Activated T-helper 1 cell treated with anti-CD3 and anti-CD28 coated beads, Interleukin-2, amount 50 U/mL, for 16 hours (primary cell): ENCODE measurements at regions not wholly inside any gene's neighbourhood (a gene's known extent, or its start where the extent isn't known, plus 50 kb on each side); places are given as distances from the start of the nearest gene placed in this dataset.
"Not testable (repeated sequence)": the region's sequence is repeated elsewhere in the genome, so short reads cannot be mapped to it uniquely, and the experiment has no call there.

Source experiments
- DNase-seq, 2 donors: peaks; one replicate each; pipeline ENCODE4 v3.0.0-alpha.2; 2020; ENCODE audit warnings: low read depth in 1 of 2, low spot score in 1 of 2

DNA sequence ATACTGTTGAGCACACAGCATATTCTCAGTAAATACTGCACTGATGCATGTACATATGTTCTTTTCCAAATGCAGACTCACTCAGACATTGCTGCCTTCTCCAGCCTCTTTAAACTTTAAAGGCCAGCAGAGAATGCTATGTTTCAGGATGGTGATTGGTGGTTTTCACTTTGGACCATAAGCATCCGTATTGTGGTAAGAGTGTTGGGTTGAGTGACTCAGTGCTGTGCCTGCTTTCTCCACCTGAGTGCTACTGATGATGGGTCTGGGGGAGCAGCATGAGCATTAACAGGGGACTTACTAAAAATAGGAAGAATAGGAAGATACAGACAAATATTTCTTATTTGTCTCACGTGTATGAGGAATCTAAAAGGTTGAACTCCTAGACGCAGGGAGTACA lies 56.3 kb upstream of the ZNF92 start:
- DNase-seq, result no peak

DNA sequence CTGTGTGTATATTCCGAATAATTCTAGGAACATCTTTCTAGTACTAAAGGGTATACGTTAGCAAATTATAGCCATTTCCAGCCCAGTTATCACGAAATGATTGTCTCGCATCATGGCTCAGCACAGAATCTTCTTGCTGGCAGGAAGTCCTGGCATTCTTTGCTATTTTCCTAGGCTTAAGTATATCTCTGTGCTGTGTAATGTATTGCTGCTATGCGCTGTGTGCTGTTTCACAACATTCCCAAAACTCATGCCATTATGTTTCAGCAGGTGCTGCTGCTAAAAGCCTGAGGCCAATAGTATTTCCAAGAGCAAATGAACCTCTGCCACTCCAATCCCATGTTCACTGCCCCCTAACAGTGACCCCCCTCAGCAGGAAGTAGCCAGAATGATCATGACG lies 62.9 kb upstream of the ZNF92 start:
- no peak for DNase-seq

DNA sequence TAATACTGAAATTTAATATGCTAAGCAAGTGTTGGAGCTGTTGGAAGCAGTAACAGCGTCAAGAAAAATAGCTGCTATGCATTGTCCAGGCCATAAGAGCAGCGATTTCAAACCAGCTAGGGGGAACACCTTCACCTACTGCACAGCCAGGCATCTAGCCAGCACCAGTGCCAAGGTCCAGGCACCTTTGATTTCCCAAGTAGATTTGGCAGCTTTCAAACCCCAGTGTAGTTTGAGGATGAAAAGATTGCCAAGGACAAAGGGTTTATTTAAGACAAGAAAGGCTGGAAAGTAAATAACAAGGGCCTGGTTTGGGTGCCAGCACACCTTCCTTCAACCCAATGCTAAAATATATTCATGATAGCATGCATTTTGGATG lies 65.4 kb upstream of the ZNF92 start:
- DNase-seq, result no peak

DNA sequence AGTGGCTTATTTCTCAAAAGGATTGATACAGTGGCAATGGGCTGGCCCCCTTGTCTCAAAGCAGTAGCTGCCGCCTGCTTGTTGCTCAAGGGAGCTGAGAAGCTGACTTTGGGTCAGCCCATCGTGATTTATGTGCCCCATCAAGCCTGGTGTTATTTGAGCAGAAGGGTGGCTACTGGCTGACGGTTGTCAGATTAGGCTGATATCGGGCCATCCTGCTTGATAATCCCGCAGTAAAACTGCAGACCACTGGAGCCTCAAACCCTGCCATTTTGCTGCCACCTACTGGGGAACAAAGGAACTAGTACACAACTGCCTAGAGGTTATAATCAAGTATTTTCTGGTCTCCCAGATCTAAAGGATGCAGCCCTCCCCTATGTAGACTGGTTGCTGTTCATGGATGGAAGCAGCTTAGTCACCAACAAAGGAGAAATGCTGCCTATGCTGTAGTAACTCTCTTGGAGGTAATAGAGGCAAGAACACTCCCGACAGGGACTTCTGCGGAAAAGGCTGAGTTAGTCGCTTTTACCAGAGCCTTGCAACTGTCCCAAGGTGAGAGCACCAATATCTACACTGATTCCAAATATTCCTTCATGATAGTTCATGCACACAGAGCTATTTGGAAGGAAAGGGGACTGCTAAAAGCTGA lies 65.9 kb upstream of the ZNF92 start:
- peak in 1 of 2 donors; percentile 17 for DNase-seq

DNA sequence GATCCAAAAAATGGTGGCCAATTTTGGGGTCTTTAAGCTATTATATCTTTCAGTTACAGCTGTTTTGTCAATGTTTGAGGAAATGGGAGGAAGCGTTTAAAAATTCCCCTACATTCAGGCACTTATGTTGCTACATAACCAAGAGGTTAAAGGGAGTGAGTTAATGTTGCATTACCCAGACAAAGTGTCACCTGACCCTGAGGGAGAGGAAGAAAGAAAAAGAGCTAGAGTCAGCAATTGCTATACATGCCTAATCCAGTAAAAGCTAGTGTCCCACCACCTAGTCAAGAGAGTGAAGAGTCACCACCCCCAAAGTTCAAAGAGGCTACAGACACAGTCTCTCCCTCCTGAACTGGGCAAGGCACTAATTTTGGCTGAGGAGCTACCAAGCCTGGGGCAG lies 69.5 kb upstream of the ZNF92 start:
- no peak for DNase-seq

DNA sequence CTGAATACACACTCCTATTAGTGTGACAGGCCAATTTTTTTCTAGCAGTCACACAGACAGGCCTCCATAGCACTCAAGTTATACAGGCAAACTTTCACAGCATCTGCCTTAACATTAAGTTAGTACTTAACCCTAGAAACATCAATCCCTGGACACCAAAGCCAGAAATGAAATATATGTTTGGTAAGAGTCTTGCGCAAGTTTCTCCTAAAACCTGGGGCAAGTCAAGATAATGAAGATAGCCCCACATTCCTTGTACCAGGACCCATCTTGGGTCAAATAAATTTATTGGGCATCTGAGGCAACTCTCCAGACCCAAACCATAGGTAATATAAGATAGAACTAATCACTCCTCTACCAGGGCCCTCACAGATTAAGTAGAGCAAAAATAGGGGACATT lies 70.8 kb upstream of the ZNF92 start:
- no peak for DNase-seq

DNA sequence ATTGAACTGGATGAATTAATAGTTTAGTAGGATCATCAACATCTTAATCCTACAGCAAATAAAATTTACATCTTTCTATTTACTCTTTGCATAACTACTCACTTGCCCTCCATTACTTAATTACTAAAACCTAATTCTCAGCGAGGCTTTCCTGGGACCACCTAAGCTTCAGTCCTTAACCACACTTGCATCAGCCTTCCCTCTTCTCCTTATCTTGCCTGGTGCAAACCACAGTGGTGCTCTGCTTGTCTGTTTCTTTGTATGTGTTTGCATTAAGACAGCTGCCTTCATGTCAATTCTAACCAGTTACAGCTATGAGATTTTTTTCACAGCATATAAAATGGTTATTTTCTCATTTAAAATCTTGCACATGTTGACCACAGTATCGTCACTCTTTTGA lies 72.6 kb upstream of the ZNF92 start:
- no peak for DNase-seq

DNA sequence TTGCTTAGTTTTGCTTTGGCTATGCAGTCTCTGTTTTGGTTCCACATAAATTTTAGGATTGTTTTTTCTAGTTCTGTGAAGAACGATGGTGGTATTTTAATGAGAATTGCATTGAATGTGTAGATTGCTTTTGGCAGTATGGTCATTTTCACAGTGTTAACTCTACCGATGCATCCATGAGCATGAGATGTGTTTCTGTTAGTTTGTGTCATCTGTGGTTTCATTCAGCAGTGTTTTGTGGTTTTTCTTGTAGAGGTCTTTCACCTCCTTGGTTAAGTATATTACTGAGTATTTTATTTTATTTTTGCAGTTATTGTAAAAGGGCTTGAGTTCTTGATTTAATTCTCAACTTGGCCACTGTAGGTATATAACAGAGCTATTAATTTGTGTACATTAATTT lies 78.2 kb upstream of the ZNF92 start:
- no peak for DNase-seq

DNA sequence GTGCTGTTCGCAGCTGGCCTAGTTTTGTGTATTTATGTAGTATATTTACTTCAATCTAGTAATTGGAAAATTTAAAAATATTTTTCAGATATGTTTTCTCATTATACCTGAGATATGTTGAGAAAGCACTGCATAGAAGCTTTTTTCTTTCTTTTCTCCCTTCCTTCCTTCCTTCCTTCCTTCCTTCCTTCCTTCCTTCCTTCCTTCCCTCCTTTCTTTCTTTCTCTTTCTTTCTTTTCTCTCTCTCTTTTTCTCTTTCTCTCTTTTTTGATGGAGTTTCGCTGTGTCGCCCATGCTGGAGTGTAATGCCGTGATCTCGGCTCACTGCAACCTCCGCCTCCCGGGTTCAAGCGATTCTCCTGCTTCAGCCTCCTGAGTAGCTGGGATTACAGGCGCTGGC lies 83.3 kb upstream of the ZNF92 start:
- DNase-seq, result not testable (repeated sequence)

DNA sequence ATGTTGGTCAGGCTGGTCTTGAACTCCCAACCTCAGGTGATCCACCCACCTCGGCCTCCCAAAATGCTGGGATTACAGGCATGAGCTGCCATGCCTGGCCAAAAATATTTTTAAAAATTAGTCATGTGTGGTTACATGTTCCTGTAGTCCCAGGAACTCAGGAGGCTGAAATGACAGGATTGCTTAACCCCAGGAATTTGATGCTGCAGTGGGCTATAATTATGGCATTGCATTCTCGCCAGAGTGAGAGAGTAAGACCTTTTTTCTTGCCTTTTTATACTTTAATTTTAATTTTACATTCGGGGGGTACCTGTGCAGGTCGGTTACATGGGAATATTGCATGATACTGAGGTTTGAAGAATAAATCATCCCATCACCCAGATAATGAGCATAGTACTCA lies 86.6 kb upstream of the ZNF92 start:
- DNase-seq, result no peak

DNA sequence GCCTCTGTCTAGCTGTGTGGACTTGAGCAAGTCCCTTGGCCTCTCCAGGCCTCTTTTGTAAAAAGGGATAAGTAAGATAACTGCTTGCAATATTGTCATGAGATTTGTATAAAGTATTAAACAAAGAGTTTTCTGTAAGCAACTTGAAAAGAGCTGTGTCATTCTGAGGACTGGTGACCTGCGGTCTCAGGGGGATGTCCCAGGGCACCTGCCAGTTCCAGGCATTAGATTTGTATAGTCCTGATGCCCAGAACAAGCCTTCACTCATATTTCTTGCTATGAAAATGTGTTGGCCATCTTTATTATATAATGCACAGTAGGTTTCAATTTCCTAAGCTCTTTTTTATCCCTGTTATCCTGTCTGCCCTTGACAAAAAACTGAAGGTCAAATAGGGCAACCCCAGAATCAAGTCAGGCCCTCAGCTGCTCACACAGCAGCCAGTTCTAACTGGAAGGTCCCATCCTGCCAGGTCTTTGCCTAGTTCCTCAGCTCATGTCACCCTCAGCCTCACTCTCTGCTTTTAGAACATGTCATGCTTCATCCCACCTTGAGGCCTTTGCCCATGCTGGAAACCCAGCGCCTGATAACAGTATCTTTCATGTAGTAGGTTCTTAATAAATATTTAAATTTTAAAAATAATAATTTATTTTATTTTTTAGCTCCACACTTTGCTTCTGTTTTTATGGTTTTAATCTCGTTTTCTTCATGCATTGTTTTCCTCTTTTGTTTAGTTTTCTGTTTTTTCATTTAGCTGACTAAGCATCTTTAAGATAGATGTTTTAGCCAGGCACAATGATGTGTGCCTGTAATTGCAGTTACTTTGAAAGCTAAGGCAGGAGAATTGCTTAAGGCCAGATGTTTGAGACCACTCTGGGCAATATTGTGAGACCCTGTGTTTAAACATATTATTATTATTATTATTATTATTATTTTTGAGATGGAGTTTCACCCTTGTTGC lies 87.5 kb upstream of the ZNF92 start:
- no peak for DNase-seq

DNA sequence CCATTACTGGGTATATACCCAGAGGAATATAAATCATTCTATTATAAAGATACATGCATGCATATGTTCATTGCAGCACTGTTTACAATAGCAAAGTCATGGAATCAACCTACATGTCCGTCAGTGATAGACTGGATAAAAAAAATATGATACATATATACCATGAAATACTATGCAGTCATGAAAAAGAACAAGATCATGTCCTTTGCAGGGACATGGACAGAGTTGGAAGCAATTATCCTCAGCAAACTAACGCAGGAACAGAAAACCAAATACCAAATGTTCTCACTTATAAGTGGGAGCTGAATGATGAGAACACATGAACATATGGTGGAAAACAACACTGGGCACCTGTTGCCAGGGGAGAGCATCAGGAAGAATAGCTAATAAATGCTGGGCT lies 88.4 kb upstream of the ZNF92 start:
- DNase-seq, result not testable (repeated sequence)

DNA sequence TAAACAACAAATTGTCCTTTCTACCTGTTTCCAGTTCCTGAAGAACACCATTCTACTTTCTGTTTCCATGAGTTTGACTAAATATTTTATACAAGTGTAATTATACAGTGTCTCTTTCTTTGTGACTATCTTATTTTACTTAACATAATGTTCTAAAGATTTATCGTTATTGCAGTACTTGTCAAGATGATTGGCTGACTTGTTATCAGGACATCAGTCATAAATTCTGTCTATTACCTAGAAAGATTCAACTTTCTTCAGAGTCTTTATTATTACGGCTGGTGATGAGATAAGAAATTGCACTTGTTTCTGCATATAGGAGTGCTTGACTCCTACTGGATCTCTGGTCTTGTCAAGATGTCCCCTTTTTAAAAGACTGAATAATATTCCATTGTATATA lies 93.9 kb upstream of the ZNF92 start:
- no peak for DNase-seq

DNA sequence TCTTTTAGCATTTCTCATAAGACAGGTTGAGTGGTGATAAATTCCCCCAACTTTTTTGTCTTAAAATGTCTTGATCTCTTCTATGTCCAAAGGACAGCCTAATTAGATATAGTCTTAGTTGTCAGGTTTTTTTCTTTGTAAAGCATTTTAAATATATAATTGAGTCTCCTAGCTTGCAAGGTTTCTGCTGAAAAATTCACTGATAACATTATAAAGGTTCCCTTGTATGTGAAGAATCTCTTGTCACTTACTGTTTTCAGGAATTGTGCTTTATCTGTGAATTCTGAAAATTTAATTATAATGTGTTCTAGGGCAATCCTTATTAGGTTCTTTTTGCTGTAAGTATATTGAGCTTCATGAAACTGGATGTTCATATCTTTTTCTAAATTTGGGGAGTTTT lies 96.8 kb upstream of the ZNF92 start:
- DNase-seq, result no peak

DNA sequence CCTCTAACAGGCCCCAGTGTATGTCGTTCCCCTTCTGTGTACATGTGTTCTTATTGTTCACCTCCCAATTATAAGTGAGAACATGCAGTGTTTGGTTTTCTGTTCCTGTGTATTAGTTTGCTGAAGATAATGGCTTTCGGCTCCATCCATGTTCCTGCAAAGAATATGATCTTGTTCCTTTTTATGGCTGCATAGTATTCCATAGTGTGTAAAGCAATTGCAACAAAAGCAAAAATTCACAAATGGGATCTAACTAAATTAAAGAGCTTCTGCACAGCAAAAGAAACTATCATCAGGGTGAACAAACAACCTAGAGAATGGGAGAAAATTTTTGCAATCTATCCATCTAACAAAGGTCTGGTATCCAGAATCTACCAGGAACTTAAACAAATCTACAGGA lies 102.2 kb upstream of the ZNF92 start:
- not testable (repeated sequence) for DNase-seq

DNA sequence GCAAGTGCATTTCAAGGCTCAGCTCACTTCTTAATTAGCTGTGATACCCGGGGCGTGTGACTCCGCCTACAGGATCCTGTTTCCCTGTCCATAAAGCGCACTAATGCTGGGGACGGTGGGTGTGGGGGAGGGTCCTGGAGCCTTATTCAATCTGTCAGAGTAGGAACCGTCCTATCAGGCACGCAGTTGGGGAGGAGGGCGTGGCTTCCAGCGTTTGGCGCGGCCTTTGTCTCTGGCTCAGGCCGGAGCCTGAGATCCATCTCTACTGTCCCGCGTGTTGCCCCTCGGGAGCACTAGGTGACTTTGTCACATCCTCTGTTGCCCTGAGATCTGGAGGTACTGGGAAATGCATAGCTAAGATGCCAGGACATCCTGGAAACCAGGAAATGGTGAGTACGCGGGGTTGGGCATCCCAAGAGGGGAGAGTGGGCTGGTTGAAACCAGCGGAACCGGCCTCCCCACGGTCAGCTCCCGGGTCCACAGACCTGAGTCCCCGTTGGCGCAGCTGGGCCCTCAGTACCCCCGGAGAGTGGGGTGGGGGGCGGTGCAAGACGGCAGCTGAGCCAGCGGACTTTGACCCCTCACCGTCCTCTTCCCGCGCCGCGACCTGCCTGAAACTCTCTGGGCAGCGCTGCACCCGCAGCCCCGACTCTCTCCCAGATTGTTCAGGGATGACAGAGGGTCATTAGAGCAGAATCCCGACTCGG lies 104.4 kb upstream of the ZNF92 start:
- no peak for DNase-seq

DNA sequence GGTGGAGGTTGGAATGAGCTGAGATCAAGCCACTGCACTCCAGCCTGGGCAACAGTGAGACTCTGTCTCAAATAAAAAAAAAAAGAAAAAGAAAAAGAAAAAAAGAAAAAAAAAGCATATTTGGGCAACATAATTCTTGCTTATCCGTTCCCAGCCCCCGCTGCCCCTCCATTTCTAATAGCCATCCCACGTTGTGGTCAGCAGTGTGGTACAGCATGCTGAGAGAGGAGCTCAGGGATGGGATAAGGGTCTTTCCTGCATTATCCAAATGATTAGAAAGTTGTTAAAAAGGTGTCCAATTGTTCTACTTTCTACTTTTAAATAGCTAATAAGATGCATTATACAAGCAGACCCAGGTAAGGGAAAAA lies 104.9 kb upstream of the ZNF92 start:
- no peak for DNase-seq

DNA sequence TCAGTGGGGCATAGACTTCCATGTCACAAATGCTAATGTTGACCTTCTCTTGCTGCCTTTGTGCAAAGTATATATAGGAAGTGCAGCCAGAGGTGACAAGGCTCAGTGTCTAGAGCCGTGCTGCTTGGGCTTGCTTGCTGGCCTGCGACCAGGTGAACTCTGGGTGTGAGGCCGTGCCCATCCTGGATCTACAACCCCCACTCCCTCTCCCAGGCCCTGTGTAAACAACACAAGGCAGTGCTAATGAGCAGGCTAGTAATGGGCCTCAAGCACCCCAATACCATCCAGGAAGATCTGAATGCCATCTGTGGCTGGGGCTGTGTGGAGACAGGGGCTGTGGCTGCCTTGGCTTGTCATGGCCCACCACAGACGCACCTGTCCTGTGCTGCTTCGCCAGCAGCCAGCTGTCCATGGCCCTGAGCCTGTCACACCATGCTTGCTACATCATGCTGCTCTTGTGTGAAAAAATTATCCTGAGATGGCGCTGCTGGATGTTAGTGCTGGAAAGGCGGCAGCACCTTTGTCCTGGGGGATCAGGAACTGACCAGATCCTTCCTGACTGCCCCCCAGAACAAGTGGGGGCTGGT lies 107.6 kb upstream of the ZNF92 start:
- DNase-seq, result no peak

DNA sequence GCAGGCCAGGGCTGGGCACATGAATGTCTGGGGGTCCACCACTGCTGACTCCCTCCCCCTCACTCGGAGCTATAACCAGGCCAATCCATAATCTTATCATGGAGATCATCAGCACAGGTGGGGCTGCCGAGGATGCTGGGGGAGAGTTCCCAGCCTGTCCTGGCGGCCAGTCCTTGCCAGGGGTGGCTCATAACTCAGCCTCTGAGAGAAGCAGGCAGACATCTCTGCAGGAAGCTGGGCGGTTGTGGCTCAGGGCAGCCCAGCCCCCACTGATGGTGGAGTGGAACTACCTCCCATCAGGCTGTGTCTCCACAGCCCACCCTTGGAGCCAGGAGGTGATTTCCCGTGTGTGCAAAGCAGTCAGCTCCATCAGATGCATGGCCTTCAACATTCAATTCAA lies 109.4 kb upstream of the ZNF92 start:
- DNase-seq, result no peak

DNA sequence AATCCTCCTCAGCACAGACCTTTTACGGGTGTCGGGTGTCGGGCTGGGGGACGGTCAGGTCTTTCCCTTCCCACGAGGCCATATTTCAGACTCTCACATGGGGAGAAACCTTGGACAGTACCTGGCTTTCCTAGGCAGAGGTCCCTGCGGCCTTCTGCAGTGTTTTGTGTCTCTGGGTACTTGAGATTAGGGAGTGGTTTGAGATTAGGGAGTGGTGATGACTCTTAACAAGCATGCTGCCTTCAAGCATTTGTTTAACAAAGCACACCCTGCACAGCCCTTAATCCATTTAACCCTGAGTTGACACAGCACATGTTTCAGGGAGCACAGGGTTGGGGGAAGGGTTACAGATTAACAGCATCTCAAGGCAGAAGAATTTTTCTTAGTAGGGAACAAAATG lies 113.0 kb upstream of the ZNF92 start:
- DNase-seq, result not testable (repeated sequence)

DNA sequence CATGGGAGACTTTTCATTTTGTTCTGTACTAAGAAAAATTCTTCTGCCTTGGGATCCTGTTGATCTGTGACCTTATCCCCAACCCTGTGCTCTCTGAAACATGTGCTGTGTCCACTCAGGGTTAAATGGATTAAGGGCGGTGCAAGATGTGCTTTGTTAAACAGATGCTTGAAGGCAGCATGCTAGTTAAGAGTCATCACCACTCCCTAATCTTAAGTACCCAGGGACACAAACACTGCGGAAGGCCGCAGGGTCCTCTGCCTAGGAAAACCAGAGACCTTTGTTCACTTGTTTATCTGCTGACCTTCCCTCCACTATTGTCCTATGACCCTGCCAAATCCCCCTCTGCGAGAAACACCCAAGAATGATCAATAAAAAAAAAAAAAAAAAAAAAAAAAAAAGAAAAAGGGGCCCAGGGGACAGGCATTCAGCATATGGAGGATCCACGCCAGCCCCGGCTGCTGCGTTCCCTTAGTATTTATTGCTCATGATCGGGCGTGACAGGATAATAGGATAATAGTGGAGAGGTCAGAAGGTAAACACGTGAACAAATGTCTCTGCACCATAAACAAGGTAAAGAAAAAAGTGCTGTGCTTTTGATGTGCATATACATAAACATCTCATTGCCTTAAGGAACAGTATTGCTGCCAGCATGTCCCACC lies 113.7 kb upstream of the ZNF92 start:
- not testable (repeated sequence) for DNase-seq
